IMR-90 (cell line): ENCODE measurements at regions not wholly inside any gene's neighbourhood (a gene's known extent, or its start where the extent isn't known, plus 50 kb on each side); places are given as distances from the start of the nearest gene placed in this dataset.
A peak's percentile ranks its signal among the peaks of the same experiment; 100 is the strongest.

Experiments used
- ATAC-seq: fragments of 200-7000 bp; cut with Tn5 transposase; 2 replicates; pipeline ENCODE4 v1.9.1; 2020; ENCODE audit warnings: low read depth, mild to moderate bottlenecking, moderate library complexity
- BruUV-seq: library from RNA; stranded (reverse); fragments of 400-500 nt; replicated peaks from 2 replicates; lab custom pipeline; 2021; lab: Mats Ljungman, UMichigan
- CTCF ChIA-PET: fragments of 300-600 bp; formaldehyde crosslinking; extraction: SDS; loops from one replicate; lab custom pipeline; 2021; ENCODE audit warnings: antibody characterized with exemption; lab: Yijun Ruan, JAX
- POLR2A ChIA-PET: fragments of 300-600 bp; sonication (Branson Sonifier 250); formaldehyde crosslinking; loops from one replicate; lab custom pipeline; 2022; ENCODE audit warnings: antibody characterized with exemption; ENCODE audit not compliant: unreplicated experiment; lab: Charles Lee
- DNase-seq: peaks from one replicate; pipeline ENCODE4 v3.0.0; 2013
- H2AFZ ChIP-seq: replicated peaks from 2 replicates; pipeline ENCODE3; 2013; ENCODE audit warnings: low read length, mild to moderate bottlenecking; ENCODE audit not compliant: poor library complexity
- H2AK5ac ChIP-seq: 2 replicates; pipeline ENCODE4 v1.6.1; 2013; ENCODE audit warnings: low read depth, low read length, inconsistent platforms
- H2AK9ac ChIP-seq: replicated peaks from 2 replicates; pipeline ENCODE3; 2013; ENCODE audit warnings: mild to moderate bottlenecking, low read depth, low read length, moderate library complexity; ENCODE audit not compliant: poor library complexity
- H2BK120ac ChIP-seq: 2 replicates; pipeline ENCODE4 v1.6.1; 2013; ENCODE audit warnings: low read depth, low read length, inconsistent platforms
- H2BK15ac ChIP-seq: 3 replicates; pipeline ENCODE4 v1.6.1; 2013; ENCODE audit warnings: low read depth, low read length, inconsistent platforms
- H2BK20ac ChIP-seq: 2 replicates; pipeline ENCODE4 v1.6.1; 2013; ENCODE audit warnings: low read depth, mild to moderate bottlenecking, inconsistent platforms, low read length, moderate library complexity
- H2BK5ac ChIP-seq: 2 replicates; pipeline ENCODE4 v1.6.1; 2013; ENCODE audit warnings: mild to moderate bottlenecking, low read depth, low read length, inconsistent platforms; ENCODE audit not compliant: poor library complexity, severe bottlenecking
- H3K14ac ChIP-seq: replicated peaks from 2 replicates; pipeline ENCODE4 v1.6.1; 2013; ENCODE audit warnings: low read depth, low read length, inconsistent platforms
- H3K18ac ChIP-seq: 2 replicates; pipeline ENCODE4 v1.6.1; 2013; ENCODE audit warnings: low read depth, low read length, control low read depth
- H3K23ac ChIP-seq: 2 replicates; pipeline ENCODE4 v1.6.1; 2013; ENCODE audit warnings: low read depth, low read length, inconsistent platforms
- H3K27ac ChIP-seq: 2 replicates; pipeline ENCODE4 v1.5.1; 2013; ENCODE audit warnings: mild to moderate bottlenecking, control low read depth, low read length; ENCODE audit not compliant: insufficient read depth
- H3K27me3 ChIP-seq: 2 replicates; pipeline ENCODE4 v1.6.1; 2013; ENCODE audit warnings: low read length; ENCODE audit not compliant: control insufficient read depth, insufficient read depth
- H3K36me3 ChIP-seq: 2 replicates; pipeline ENCODE4 v1.6.1; 2013; ENCODE audit warnings: low read length, mixed read lengths; ENCODE audit not compliant: control insufficient read depth, insufficient read depth
- H3K4ac ChIP-seq: 2 replicates; pipeline ENCODE4 v1.6.1; 2013; ENCODE audit warnings: low read depth, low read length, inconsistent platforms
- H3K4me1 ChIP-seq: 2 replicates; pipeline ENCODE4 v1.6.1; 2013; ENCODE audit warnings: low read length, mixed read lengths; ENCODE audit not compliant: control insufficient read depth, insufficient read depth
- H3K4me2 ChIP-seq: 2 replicates; pipeline ENCODE4 v1.6.1; 2013; ENCODE audit warnings: low read depth, mild to moderate bottlenecking, control low read depth, low read length, moderate library complexity
- H3K4me3 ChIP-seq: 2 replicates; pipeline ENCODE4 v1.5.1; 2013; ENCODE audit warnings: low read depth, mild to moderate bottlenecking, control low read depth, low read length, moderate library complexity; ENCODE audit not compliant: insufficient read depth
- H3K56ac ChIP-seq: 2 replicates; pipeline ENCODE4 v1.6.1; 2013; ENCODE audit warnings: low read length, inconsistent platforms; ENCODE audit not compliant: insufficient read depth; ENCODE audit errors: extremely low read depth
- H3K79me1 ChIP-seq, 2 experiments: 2 replicates each; pipeline ENCODE4 v1.6.1; 2013; ENCODE audit warnings: low read length in 2 of 2, inconsistent platforms in 1 of 2, low read depth in 1 of 2
- H3K9ac ChIP-seq: 2 replicates; pipeline ENCODE4 v1.6.1; 2013; ENCODE audit warnings: low read depth, low read length, control low read depth
- H3K9me1 ChIP-seq: 2 replicates; pipeline ENCODE4 v1.6.1; 2013; ENCODE audit warnings: low read length, inconsistent platforms; ENCODE audit not compliant: insufficient read depth
- H3K9me3 ChIP-seq: 2 replicates; pipeline ENCODE4 v1.6.1; 2013; ENCODE audit warnings: low read length; ENCODE audit not compliant: control insufficient read depth, insufficient read depth
- H4K20me1 ChIP-seq: 2 replicates; pipeline ENCODE4 v1.6.1; 2013; ENCODE audit warnings: low read length, inconsistent platforms; ENCODE audit not compliant: insufficient read depth
- H4K5ac ChIP-seq: 2 replicates; pipeline ENCODE4 v1.6.1; 2013; ENCODE audit warnings: mild to moderate bottlenecking, low read depth, low read length, control low read depth
- H4K8ac ChIP-seq, 2 experiments: 2 replicates each; pipeline ENCODE4 v1.6.1; 2013; ENCODE audit warnings: low read depth in 2 of 2, low read length in 2 of 2, control low read depth in 1 of 2, inconsistent platforms in 1 of 2
- H4K91ac ChIP-seq: 2 replicates; pipeline ENCODE4 v1.6.1; 2013; ENCODE audit warnings: low read depth, low read length, inconsistent platforms; ENCODE audit not compliant: insufficient read depth
- MAFK ChIP-seq: IDR thresholded peaks from 2 replicates; pipeline ENCODE4 v1.6.1; 2012; ENCODE audit warnings: low read depth, low read length, improper control_type of control experiment
- WGBS, 2 experiments: methylation state at CpG; one replicate each; pipeline versions ENCODE4 v1.1.5 to v1.1.7; 2013; ENCODE audit warnings: missing lambda C conversion rate in 2 of 2; ENCODE audit not compliant: insufficient read length in 1 of 2; ENCODE audit errors: extremely low coverage in 2 of 2; 5-methylcytosine and 5-hydroxymethylcytosine counted together
- dilution Hi-C: fragments of 300-500 bp; cut with HindIII; formaldehyde crosslinking; loops from one replicate; pipeline ENCODE4 v1.14.3; 2018; ENCODE audit warnings: low sequenced_read_pairs; ENCODE audit not compliant: unreplicated experiment
- in situ Hi-C: fragments of 300-500 bp; cut with MboI; formaldehyde crosslinking; loops from 3 replicates; pipeline ENCODE4 v1.14.3; 2019; ENCODE audit warnings: low sequenced_read_pairs, inconsistent platforms, mixed read lengths
- intact Hi-C: fragments of 100-400 bp; cut with micrococcal nuclease; formaldehyde crosslinking; loops from 2 replicates; pipeline ENCODE4 v1.10.0; 2022
- TF ChIP-seq, protein P1 (sequence below): conservative IDR thresholded peaks from 2 replicates; pipeline ENCODE4 v1.5.1; 2012; ENCODE audit warnings: mild to moderate bottlenecking, low read depth, low read length, improper control_type of control experiment

DNA sequence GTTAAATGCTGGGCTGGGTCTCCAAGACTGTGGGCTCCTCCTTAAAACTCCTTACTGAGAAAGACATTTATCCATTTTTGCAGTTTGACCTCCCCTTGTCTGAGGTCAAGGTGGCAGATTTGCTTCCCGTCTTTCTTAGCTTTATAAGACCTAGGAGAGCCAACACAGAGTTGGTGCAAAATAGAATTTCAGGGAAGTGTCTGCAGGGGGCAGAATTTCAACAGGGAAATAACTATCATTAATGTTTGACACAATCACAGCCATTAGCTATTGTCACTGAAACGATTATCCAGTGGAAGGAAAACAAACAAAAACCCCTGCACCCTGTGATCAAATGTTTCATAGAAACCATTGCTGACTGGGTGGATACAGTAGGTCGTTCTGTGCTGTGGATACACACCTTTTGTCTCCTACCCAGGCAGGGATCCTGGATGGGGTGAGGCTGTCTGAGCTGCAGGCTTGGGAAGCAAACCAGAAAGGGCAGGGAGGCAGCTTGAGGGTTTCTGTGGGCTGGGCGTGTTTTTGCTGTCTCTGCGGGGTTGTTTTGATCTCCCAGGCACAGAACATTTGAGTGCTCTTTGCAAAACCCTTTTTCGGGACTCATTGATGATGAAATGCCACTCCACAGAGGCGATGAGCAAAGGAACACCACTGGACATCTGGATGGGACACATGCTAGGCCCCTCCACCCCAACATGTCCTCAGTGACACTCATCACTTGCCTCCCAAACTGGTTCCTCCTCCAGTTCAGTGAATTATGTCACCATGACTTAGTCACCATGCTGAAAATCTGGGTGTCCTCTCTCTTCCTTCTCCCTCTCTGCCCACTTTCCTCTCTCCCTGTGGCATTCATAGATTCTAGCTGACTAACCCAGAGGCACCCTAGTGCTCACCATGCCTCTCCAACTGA is 94.2 kb upstream of the SERBP1 start:
- H3K27me3 ChIP-seq: peaks cover 6% of the 10 kb centered on the region; the same call in 1 of the 2 replicates
- H4K5ac ChIP-seq: no peak overlapping the region
- no peak overlapping the region for H3K23ac ChIP-seq
- no peak overlapping the region for H4K8ac ChIP-seq
- TF ChIP-seq MAFK: no peak
- TF ChIP-seq, protein P1, sequence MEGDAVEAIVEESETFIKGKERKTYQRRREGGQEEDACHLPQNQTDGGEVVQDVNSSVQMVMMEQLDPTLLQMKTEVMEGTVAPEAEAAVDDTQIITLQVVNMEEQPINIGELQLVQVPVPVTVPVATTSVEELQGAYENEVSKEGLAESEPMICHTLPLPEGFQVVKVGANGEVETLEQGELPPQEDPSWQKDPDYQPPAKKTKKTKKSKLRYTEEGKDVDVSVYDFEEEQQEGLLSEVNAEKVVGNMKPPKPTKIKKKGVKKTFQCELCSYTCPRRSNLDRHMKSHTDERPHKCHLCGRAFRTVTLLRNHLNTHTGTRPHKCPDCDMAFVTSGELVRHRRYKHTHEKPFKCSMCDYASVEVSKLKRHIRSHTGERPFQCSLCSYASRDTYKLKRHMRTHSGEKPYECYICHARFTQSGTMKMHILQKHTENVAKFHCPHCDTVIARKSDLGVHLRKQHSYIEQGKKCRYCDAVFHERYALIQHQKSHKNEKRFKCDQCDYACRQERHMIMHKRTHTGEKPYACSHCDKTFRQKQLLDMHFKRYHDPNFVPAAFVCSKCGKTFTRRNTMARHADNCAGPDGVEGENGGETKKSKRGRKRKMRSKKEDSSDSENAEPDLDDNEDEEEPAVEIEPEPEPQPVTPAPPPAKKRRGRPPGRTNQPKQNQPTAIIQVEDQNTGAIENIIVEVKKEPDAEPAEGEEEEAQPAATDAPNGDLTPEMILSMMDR: 0 out of 2 replicates have a peak, but pooled peaks have one; percentile 22
- 60% methylated on average over 4 of the region's 7 CpGs; no CpG with 5 or more reads in 1 of the 2 experiments for WGBS, 2 experiments
- no peak overlapping the region for H2BK120ac ChIP-seq
- no peak overlapping the region for H2BK15ac ChIP-seq
- H3K14ac ChIP-seq: no peak overlapping the region
- H3K4me3 ChIP-seq: no peak overlapping the region
- no peak overlapping the region for H3K4ac ChIP-seq
- no TSS peak for BruUV-seq
- no peak overlapping the region for H3K18ac ChIP-seq
- no peaks in the 10 kb centered on the region for H4K20me1 ChIP-seq
- H3K79me1 ChIP-seq: no peaks in the 10 kb centered on the region
- no peak overlapping the region for H2BK5ac ChIP-seq
- POLR2A ChIA-PET: no interaction called here
- no peaks in the 10 kb centered on the region; the same call in 1 of the 2 replicates for H3K9me1 ChIP-seq
- H3K56ac ChIP-seq: no peak overlapping the region
- no peak overlapping the region for H3K9ac ChIP-seq
- peak overlapping the region; percentile 16 for H2AFZ ChIP-seq
- H3K9me3 ChIP-seq: no peaks in the 10 kb centered on the region
- H3K4me2 ChIP-seq: no peak overlapping the region
- ATAC-seq (peak; percentile 40), DNase-seq (no peak)
- CTCF ChIA-PET: interaction anchor here (1.9 kb wide), 1 partner anchor 14 kb away, joined by 7 read pairs; no protein-coding TSS in a partner anchor
- no peak overlapping the region for H2BK20ac ChIP-seq
- H4K91ac ChIP-seq: no peak overlapping the region
- in situ Hi-C loops (loop anchor here (10.0 to 25.0 kb wide), 2 partner anchors 580 to 838 kb away; no protein-coding TSS in a partner anchor), intact Hi-C loops (no loop called here), dilution Hi-C loops (no loop called here)
- no peak overlapping the region for H3K27ac ChIP-seq
- no peaks in the 10 kb centered on the region for H3K36me3 ChIP-seq
- no peak overlapping the region for H2AK5ac ChIP-seq
- H2AK9ac ChIP-seq: no peak overlapping the region
- H3K4me1 ChIP-seq: no peaks in the 10 kb centered on the region
